Rectal smooth muscle tissue (tissue), 1 donor: ENCODE measurements at regions not wholly inside any gene's neighbourhood (a gene's known extent, or its start where the extent isn't known, plus 50 kb on each side); places are given as distances from the start of the nearest gene placed in this dataset.
A peak's percentile ranks its signal among the peaks of the same experiment; 100 is the strongest.

Experiments used
- H3K27ac ChIP-seq: one replicate; pipeline ENCODE4 v1.7.0; 2013; ENCODE audit warnings: low read depth, low read length, inconsistent platforms
- H3K27me3 ChIP-seq: one replicate; pipeline ENCODE4 v1.7.0; 2013; ENCODE audit warnings: low read length; ENCODE audit not compliant: control insufficient read depth, insufficient read depth
- H3K36me3 ChIP-seq: one replicate; pipeline ENCODE4 v1.7.0; 2013; ENCODE audit warnings: low read length; ENCODE audit not compliant: control insufficient read depth, insufficient read depth
- H3K4me1 ChIP-seq: one replicate; pipeline ENCODE4 v1.7.0; 2013; ENCODE audit warnings: low read length; ENCODE audit not compliant: control insufficient read depth, insufficient read depth
- H3K4me3 ChIP-seq: one replicate; pipeline ENCODE4 v1.7.0; 2013; ENCODE audit warnings: low read length
- H3K9ac ChIP-seq: one replicate; pipeline ENCODE4 v1.7.0; 2013; ENCODE audit warnings: low read length

DNA sequence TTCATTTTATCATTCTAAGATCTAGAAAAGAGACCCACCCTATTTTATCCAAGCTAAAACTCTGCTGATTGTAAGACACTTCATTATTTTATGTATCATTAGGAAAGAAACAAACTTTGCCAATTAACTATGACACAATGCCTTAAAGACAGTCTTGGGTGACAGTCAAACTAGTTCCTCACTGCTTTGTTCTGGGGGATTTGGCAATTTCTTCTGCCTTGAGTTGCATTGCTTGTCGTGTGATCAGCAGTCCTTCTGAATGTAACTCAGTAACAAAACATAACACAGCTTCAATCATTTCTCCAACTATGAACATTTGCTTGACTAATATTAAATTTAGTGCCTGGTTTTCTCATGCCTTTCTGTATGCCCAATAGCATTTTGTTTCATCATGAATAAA lies 577.9 kb upstream of the DIPK2B start:
- Histone ChIP-seq H3K27ac (no peak overlapping the region), H3K27me3 (no peaks in the 10 kb centered on the region), H3K36me3 (no peaks in the 10 kb centered on the region), H3K4me1 (no peaks in the 10 kb centered on the region), H3K4me3 (no peak overlapping the region), H3K9ac (no peak overlapping the region)

DNA sequence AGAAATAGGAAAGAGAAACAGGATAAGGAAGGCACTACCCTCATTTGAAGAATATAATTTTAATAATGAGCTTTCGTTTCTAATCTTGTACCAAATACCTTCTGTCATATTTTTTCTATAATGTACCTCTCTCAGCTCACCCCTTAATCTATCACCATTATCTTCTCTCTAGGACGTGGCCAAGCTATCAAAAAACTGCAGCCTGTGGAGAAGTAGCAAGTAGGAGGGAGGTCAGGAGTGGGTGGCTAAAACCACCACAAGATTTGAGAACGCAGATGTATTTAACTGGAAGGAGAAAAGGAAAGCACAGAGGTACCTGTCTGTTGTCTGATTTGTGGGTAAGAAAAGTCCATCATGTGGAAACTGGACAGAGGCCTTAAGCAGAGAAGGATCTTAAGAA lies 576.7 kb upstream of the DIPK2B start:
- no peaks in the 10 kb centered on the region for H3K36me3 ChIP-seq
- H3K27ac ChIP-seq, result no peak overlapping the region
- no peak overlapping the region for H3K9ac ChIP-seq
- H3K4me3 ChIP-seq, result no peak overlapping the region
- H3K4me1 ChIP-seq, result no peaks in the 10 kb centered on the region
- no peaks in the 10 kb centered on the region for H3K27me3 ChIP-seq

DNA sequence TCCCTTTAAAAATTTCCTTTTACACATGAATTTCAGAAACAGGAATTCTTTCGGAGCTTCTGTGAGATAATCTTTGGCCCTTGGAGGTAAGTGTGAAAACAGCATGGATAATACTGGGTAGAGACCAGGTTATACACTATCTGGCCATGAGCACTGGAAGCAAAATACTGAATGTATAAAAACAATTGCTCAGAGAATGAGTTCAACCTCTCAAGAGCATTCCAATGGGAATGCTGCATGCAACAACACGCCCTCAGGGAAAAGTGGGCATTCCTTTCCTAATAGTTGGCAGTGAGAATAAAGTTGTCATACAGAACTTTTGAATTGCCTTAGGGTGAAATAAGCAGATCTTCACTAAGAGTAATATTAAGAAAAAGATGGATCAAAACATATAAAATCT lies 574.8 kb upstream of the DIPK2B start:
- no peaks in the 10 kb centered on the region for H3K27me3 ChIP-seq
- H3K4me3 ChIP-seq, result no peak overlapping the region

DNA sequence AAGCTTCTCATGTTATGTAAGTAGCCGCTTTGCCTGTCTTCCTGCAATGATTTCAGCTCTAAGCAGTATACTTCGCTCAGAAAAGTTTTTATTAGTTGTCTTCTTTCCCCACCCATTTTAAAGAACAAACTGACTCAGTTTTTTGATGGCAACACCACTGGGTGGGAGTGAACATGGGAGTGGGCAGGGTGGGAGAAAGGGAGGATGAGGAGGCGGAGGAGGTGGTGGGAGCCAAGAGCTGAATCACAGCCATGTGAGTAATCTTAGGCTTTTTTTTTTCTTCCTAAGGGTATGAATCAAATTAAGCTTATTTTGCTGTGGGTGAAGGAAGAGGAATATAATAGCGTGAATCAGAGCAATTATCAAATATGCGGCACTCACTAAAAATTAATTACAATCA lies 574.3 kb upstream of the DIPK2B start:
- no peaks in the 10 kb centered on the region for H3K4me1 ChIP-seq
- no peak overlapping the region for H3K4me3 ChIP-seq
- H3K9ac ChIP-seq, result no peak overlapping the region
- no peaks in the 10 kb centered on the region for H3K27me3 ChIP-seq
- no peaks in the 10 kb centered on the region for H3K36me3 ChIP-seq
- no peak overlapping the region for H3K27ac ChIP-seq

More for the DNA sequence above, 574.8 kb upstream of the DIPK2B start:
- Histone ChIP-seq H3K9ac (no peak overlapping the region), H3K36me3 (no peaks in the 10 kb centered on the region), H3K4me1 (no peaks in the 10 kb centered on the region), H3K27ac (no peak overlapping the region)

DNA sequence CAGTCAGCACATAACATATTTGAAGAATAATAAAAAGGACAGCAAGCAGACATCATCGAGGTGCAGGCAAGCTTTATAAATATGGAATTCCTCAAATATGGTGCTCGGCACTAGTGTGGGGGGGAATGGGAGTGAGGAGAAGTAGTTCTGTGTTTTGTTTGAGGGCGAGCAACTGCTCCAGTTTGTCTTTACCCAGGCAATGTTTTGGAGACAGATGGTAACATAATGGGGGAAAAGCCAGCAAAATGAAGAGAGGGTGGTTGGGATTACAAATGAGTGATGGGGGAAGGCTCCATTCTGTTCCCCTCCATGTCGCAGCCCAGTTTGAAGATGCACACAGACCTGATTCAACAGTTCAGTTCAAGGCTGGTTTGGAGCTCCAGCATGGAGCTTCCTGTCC lies 572.9 kb upstream of the DIPK2B start:
- no peak overlapping the region for H3K9ac ChIP-seq
- no peaks in the 10 kb centered on the region for H3K27me3 ChIP-seq
- no peak overlapping the region for H3K27ac ChIP-seq
- no peak overlapping the region for H3K4me3 ChIP-seq
- no peaks in the 10 kb centered on the region for H3K36me3 ChIP-seq
- H3K4me1 ChIP-seq, result no peaks in the 10 kb centered on the region

DNA sequence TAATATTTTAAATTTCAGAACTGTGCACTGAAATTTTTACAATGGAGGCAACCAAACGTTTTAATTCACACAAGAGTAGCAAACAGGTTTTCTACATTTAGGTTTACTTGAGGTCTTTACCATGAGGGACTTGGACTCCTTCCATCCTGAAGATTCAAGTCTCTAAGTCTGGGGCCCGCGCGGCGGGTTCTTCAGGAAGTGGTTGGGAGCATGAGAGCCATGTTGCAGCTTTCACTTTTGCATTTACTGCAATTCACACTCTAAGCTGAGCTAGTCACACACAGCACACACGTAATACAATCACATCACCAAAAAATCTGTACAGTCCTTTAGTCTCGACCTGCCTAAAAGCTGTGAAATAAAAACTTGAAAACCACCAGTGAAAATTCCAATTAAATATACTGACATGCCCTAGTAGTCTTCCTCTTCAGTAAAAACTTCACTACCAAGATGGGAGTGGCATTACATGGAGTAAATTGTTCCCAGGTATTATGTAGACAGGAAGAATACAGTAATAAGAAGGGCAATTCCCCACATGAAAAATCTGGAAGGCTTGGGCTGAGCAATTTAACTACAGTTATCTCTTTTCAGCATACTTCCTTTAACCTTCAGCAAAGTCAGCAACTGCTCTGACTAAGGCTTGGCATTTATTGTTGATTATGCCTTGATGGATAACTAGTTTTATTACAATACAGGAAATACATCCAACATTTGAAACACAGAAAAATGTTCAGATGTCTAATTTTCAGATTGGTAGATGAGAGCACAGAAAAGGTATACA lies 571.1 kb upstream of the DIPK2B start:
- Histone ChIP-seq H3K27ac (peak overlapping the region; percentile 61), H3K36me3 (no peaks in the 10 kb centered on the region), H3K4me1 (no peaks in the 10 kb centered on the region), H3K4me3 (peak overlapping the region; percentile 20), H3K9ac (no peak overlapping the region), H3K27me3 (no peaks in the 10 kb centered on the region)

DNA sequence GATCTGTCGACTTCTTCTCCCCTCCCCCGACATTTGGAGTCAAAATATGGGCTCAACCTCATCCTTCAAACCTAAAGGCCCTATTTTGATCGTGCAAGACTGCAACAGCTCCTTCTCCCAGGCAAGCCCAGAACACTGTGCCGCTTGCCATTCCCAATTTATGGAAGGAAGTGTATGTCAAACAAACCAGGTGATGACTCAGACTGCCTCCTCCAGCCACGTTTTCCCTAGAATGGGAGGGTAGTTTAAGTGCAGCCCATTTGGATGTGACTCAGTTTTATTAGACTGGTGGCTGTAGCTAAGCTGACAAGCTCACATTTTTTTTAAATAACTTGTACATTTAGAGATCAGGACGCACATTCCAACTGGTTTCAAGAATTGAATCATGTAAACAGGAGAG lies 570.4 kb upstream of the DIPK2B start:
- H3K36me3 ChIP-seq, result no peaks in the 10 kb centered on the region
- H3K4me1 ChIP-seq, result no peaks in the 10 kb centered on the region
- H3K27ac ChIP-seq, result peak overlapping the region; percentile 61
- no peak overlapping the region for H3K9ac ChIP-seq
- peak overlapping the region; percentile 20 for H3K4me3 ChIP-seq
- no peaks in the 10 kb centered on the region for H3K27me3 ChIP-seq

DNA sequence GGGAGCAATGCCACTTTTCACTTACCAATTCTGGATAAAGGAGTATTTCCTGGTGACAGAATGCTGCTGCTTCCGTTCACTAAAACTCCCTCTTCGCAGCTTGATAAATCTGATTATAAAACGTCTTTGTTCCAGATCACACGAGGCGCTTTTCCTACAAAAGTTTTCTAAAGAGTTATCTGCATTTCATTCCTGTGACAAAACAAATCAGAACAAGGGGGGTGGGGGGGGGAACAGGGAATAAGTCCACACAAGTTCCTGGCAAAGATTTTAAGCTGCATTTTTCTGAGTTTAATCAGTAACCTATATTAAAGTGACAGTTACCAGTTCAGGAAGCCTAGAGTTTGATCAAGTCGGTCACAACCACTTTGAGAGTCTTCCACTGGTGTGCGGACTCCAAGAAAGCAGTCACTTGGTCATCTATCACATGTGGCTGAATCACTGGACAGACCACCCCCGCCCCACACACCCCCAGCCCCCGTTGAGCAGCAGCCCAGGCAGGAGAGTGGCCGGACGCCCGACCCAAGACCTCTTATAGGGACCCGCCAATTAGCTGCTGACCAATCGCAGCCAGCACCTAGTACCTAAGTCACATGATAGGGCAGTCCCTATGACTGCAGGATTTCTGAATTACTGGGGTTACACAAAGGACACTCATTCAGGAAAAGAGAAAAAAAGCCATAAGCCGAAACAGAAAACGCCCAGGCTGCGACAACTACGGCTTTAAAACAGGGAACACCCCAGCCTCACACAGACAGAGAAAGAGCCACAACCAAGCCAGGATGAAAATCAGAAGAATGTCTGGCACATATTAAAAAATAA lies 569.3 kb upstream of the DIPK2B start:
- Histone ChIP-seq H3K27me3 (no peaks in the 10 kb centered on the region), H3K9ac (peak overlapping the region; percentile 32), H3K4me1 (no peaks in the 10 kb centered on the region), H3K36me3 (no peaks in the 10 kb centered on the region), H3K4me3 (peak overlapping the region; percentile 61), H3K27ac (peak overlapping the region; percentile 60)

DNA sequence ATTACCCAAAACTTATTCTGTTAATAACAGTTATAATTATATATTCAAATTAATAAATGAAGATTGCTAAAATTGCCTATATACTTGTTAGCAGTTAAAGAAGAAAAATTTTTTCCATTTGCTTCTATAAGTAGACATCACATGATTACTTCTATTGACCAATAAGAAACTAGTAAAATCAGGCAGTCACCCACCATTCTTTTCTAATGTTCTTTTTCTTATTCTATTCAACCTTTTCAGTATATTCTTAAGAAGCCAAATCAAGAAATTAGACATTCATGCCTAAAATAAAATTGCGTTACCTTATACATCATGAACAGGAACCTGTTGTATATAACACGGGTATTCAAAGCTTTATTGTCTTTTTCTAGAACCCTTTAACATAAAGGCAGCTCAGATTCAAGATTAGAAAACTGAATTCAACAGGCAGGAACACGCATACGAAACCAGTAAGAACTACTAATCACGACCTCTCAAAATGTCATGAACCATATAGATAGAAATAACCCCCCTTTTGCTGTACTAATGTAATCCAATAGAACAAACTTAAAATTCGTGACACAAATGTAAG lies 568.1 kb upstream of the DIPK2B start:
- Histone ChIP-seq H3K9ac (peak overlapping the region; percentile 56), H3K4me1 (no peaks in the 10 kb centered on the region), H3K36me3 (no peaks in the 10 kb centered on the region), H3K27me3 (no peaks in the 10 kb centered on the region), H3K4me3 (peak overlapping the region; percentile 36), H3K27ac (no peak overlapping the region)

DNA sequence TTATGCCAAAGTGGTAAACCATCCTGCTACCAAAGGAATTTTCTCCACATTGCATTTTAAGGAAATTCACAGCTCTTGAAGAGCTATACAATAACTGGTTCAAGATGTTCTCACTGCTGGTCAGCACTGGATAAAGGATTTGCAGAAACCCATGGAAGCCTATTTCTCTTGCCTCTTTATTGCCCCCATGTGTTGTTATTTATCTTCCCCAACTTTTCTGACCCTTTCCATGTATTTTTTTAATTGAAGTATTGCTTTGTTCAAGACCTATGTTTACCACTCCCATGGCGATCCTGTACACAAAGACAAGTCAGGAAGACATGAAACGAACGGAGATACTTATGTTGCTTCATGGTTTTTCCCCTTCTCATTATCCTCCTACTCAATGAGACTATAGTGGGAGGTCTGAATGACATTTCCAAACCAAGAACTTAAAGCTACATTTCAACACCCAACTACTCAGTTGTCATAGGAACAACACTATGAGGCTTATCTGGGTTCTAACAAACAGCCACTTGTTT lies 566.4 kb upstream of the DIPK2B start:
- Histone ChIP-seq H3K27ac (no peak overlapping the region), H3K4me1 (no peaks in the 10 kb centered on the region), H3K36me3 (no peaks in the 10 kb centered on the region), H3K9ac (no peak overlapping the region), H3K27me3 (no peaks in the 10 kb centered on the region), H3K4me3 (peak overlapping the region; percentile 33)

DNA sequence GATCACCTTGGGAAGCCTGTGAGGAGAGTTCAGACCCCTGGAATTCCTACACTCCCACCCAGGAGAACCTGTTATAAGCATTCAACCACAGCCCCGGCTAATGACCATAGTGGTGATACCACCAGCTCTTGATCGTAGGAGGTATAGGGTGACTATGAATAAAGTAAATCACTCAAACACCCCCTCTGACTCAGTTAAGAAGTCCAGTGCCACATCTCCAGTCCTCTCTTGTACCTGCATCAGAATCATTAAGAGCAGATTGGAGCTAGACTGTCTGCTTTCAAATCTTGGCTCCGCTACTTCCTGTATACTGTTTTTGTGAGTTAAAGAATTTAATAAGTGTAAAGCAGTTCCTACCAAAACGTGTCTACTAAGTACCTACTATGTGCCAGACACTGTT lies 565.1 kb upstream of the DIPK2B start:
- Histone ChIP-seq H3K4me3 (no peak overlapping the region), H3K36me3 (no peaks in the 10 kb centered on the region), H3K4me1 (no peaks in the 10 kb centered on the region), H3K27me3 (no peaks in the 10 kb centered on the region), H3K9ac (no peak overlapping the region), H3K27ac (no peak overlapping the region)

DNA sequence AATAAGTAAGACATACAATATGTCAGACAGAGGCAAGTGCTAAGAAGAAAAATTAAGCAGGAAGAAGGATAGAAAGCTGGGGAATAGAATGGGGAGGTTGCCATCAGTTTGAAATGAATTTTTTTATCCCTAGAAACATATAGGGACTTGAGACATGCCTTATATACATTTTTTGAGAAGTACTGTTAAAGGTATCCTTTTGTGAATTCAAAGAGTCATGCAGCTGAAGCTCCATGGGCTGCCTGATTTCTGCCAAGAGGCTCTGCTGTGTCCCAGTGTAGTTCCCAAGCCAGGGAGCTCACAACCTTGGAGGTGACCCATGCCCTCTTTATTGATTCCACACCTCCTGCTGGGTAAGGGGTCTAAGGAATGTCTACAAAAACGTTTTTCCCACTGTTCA lies 564.6 kb upstream of the DIPK2B start:
- Histone ChIP-seq H3K27me3 (no peaks in the 10 kb centered on the region), H3K36me3 (no peaks in the 10 kb centered on the region), H3K27ac (no peak overlapping the region), H3K4me3 (no peak overlapping the region), H3K9ac (no peak overlapping the region), H3K4me1 (no peaks in the 10 kb centered on the region)
